ENCODE measurements at regions not wholly inside any gene's neighbourhood (a gene's known extent, or its start where the extent isn't known, plus 50 kb on each side); places are given as distances from the start of the nearest gene placed in this dataset.

- TF ChIP-seq CTCF (conservative IDR thresholded peaks at IDR 0.05; ENCODE audit: low read length) (no peak), EZH2phosphoT487 (IDR thresholded peaks at IDR 0.05; ENCODE audit: borderline replicate concordance, low read depth, low read length) (no peak)
Measured at GRCh38 chr9:96064826-96065481, 189.5 kb downstream of the ERCC6L2 start.
